ENCODE measurements at regions not wholly inside any gene's neighbourhood (a gene's known extent, or its start where the extent isn't known, plus 50 kb on each side); places are given as distances from the start of the nearest gene placed in this dataset.

DNA sequence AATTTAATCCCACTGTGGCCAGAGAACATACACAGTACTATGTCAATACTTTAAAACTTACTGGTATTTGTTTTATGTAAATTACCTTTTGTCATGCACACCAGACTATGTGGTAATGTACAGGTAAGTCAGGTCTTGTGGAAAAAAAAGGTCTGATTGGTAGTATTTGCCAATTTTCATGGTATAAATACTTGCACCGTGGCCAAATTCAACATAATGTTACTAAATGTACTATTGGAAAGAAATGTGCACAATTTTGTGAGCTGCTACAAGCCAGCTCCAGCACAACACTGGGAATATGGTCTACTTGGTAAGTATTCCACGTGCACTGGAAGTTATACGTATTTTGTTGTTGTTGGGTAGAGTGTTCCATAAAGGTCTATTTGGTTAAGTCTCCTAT lies 392.5 kb downstream of the RPS24 start:
- TF ChIP-seq, protein P1, sequence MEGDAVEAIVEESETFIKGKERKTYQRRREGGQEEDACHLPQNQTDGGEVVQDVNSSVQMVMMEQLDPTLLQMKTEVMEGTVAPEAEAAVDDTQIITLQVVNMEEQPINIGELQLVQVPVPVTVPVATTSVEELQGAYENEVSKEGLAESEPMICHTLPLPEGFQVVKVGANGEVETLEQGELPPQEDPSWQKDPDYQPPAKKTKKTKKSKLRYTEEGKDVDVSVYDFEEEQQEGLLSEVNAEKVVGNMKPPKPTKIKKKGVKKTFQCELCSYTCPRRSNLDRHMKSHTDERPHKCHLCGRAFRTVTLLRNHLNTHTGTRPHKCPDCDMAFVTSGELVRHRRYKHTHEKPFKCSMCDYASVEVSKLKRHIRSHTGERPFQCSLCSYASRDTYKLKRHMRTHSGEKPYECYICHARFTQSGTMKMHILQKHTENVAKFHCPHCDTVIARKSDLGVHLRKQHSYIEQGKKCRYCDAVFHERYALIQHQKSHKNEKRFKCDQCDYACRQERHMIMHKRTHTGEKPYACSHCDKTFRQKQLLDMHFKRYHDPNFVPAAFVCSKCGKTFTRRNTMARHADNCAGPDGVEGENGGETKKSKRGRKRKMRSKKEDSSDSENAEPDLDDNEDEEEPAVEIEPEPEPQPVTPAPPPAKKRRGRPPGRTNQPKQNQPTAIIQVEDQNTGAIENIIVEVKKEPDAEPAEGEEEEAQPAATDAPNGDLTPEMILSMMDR (conservative IDR thresholded peaks at IDR 0.05 in 1 of 2, IDR thresholded peaks at IDR 0.05 in 1 of 2; ENCODE audit: low read depth in 1 of 2, low read length in 2 of 2) = no peak
- TF ChIP-seq EZH2 (IDR thresholded peaks at IDR 0.05; ENCODE audit: low read length, missing control alignments) = no peak
